ENCODE measurements at regions not wholly inside any gene's neighbourhood (a gene's known extent, or its start where the extent isn't known, plus 50 kb on each side); places are given as distances from the start of the nearest gene placed in this dataset.

- no peaks in the 10 kb centered on the region for H3K4me1 ChIP-seq (ENCODE audit: control insufficient read depth in 4 of 4, insufficient read depth in 4 of 4, low read length in 3 of 4)
- H3K27me3 ChIP-seq (ENCODE audit: control insufficient read depth in 4 of 4, insufficient read depth in 4 of 4, low read length in 3 of 4), result no peaks in the 10 kb centered on the region
- H3K9ac ChIP-seq (ENCODE audit: low read depth in 1 of 2, low read length in 2 of 2), result no peak overlapping the region
- no peak for DNase-seq (ENCODE audit: low spot score)
- H3K27ac ChIP-seq (ENCODE audit: low read depth in 1 of 2, low read length in 2 of 2), result no peak overlapping the region
- peaks cover 0 to 4% (median 1%) of the 10 kb centered on the region in 4 donors for H3K9me3 ChIP-seq (ENCODE audit: control insufficient read depth in 4 of 4, low read length in 3 of 4)
- H3K36me3 ChIP-seq (ENCODE audit: control insufficient read depth in 4 of 4, insufficient read depth in 3 of 4, low read depth in 1 of 4, low read length in 3 of 4), result no peaks in the 10 kb centered on the region
- H3K4me3 ChIP-seq (ENCODE audit: low read depth in 1 of 3, low read length in 3 of 3), result no peak overlapping the region
- TF ChIP-seq RXRA (IDR thresholded peaks at IDR 0.05), result no peak
- no peak for TF ChIP-seq HNF4G (IDR thresholded peaks at IDR 0.05)
- no peak for TF ChIP-seq NR2F2 (IDR thresholded peaks at IDR 0.05)
- no peak for TF ChIP-seq TAF1 (conservative IDR thresholded peaks at IDR 0.05)
These were observed 61.8 kb upstream of the ATF7IP start for GRCh38 chr12:14303661-14304155.

GRCh38 chr12:14307004-14307403 is 58.5 kb upstream of the ATF7IP start:
- TF ChIP-seq RAD21 (IDR thresholded peaks at IDR 0.05) (no peak), SP1 (IDR thresholded peaks at IDR 0.05) (no peak)
- Histone ChIP-seq H3K36me3 (ENCODE audit: control insufficient read depth in 4 of 4, insufficient read depth in 3 of 4, low read depth in 1 of 4, low read length in 3 of 4) (no peaks in the 10 kb centered on the region), H3K27ac (ENCODE audit: low read depth in 1 of 2, low read length in 2 of 2) (no peak overlapping the region), H3K4me1 (ENCODE audit: control insufficient read depth in 4 of 4, insufficient read depth in 4 of 4, low read length in 3 of 4) (no peaks in the 10 kb centered on the region), H3K9me3 (ENCODE audit: control insufficient read depth in 4 of 4, low read length in 3 of 4) (no peaks in the 10 kb centered on the region), H3K4me3 (ENCODE audit: low read depth in 1 of 3, low read length in 3 of 3) (no peak overlapping the region), H3K9ac (ENCODE audit: low read depth in 1 of 2, low read length in 2 of 2) (no peak overlapping the region), H3K27me3 (ENCODE audit: control insufficient read depth in 4 of 4, insufficient read depth in 4 of 4, low read length in 3 of 4) (no peaks in the 10 kb centered on the region)
- 88% methylated on average over 3 of the region's 3 CpGs for WGBS
- no peak for DNase-seq (ENCODE audit: low spot score)

- Histone ChIP-seq H3K9me3 (ENCODE audit: control insufficient read depth in 4 of 4, low read length in 3 of 4) (no peaks in the 10 kb centered on the region), H3K9ac (ENCODE audit: low read depth in 1 of 2, low read length in 2 of 2) (no peak overlapping the region), H3K4me1 (ENCODE audit: control insufficient read depth in 4 of 4, insufficient read depth in 4 of 4, low read length in 3 of 4) (no peaks in the 10 kb centered on the region), H3K36me3 (ENCODE audit: control insufficient read depth in 4 of 4, insufficient read depth in 3 of 4, low read depth in 1 of 4, low read length in 3 of 4) (no peaks in the 10 kb centered on the region), H3K4me3 (ENCODE audit: low read depth in 1 of 3, low read length in 3 of 3) (no peak overlapping the region), H3K27ac (ENCODE audit: low read depth in 1 of 2, low read length in 2 of 2) (no peak overlapping the region), H3K27me3 (ENCODE audit: control insufficient read depth in 4 of 4, insufficient read depth in 4 of 4, low read length in 3 of 4) (no peaks in the 10 kb centered on the region)
- TF ChIP-seq JUND (IDR thresholded peaks at IDR 0.05) (no peak), RAD21 (IDR thresholded peaks at IDR 0.05) (no peak), ATF3 (IDR thresholded peaks at IDR 0.05) (no peak), MAX (IDR thresholded peaks at IDR 0.05) (no peak), TAF1 (conservative IDR thresholded peaks at IDR 0.05) (no peak), CTCF (IDR thresholded peaks at IDR 0.05; ENCODE audit: low read depth, low read length, missing input control) (no peak), HNF4A (conservative IDR thresholded peaks at IDR 0.05) (no peak), SP1 (IDR thresholded peaks at IDR 0.05) (no peak), REST (IDR thresholded peaks at IDR 0.05) (no peak), YY1 (IDR thresholded peaks at IDR 0.05) (no peak), FOXA2 (IDR thresholded peaks at IDR 0.05) (no peak), NR2F2 (IDR thresholded peaks at IDR 0.05) (no peak), RXRA (IDR thresholded peaks at IDR 0.05) (no peak), HNF4G (IDR thresholded peaks at IDR 0.05) (no peak), FOXA1 (IDR thresholded peaks at IDR 0.05) (no peak)
- no peak for DNase-seq (ENCODE audit: low spot score)
- whole genome bisulfite sequencing, result 95% methylated on average over 4 of the region's 4 CpGs
These were observed 57.0 kb upstream of the ATF7IP start for GRCh38 chr12:14308516-14308915.

All from liver (tissue), 8 donors.